ENCODE measurements at regions not wholly inside any gene's neighbourhood (a gene's known extent, or its start where the extent isn't known, plus 50 kb on each side); places are given as distances from the start of the nearest gene placed in this dataset.

DNA sequence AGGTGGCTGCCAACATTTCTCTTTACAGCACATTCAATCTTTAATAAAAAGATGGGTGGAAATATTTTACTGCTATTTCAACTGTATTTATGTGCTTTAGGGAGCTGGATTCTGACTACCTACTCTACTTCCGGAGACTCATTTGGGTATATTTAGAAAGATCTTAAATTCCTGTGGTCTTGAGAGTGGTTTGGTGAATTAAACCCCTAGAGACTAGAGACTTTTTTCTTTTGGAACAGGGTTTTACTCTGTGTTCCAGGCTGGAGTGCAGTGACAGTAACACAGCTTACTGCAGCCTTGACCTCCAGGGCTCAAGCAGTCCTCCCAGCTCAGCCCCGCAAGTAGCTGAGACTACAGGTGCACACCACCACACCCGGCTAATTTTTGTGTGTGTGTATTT, 79.0 kb upstream of the HABP2 start:
- no peak for TF ChIP-seq CTCF (IDR thresholded peaks at IDR 0.05; ENCODE audit: low read depth, low read length)
- no peak for TF ChIP-seq EZH2phosphoT487 (IDR thresholded peaks at IDR 0.05; ENCODE audit: low read depth)

Data from OCI-LY3 (cell line).